DND-41 (cell line): ENCODE measurements at regions not wholly inside any gene's neighbourhood (a gene's known extent, or its start where the extent isn't known, plus 50 kb on each side); places are given as distances from the start of the nearest gene placed in this dataset.

ENCODE experiments used
- EZH2 ChIP-seq: IDR thresholded peaks from 3 replicates; pipeline ENCODE4 v1.6.1; 2012; ENCODE audit warnings: borderline replicate concordance, low read depth, mild to moderate bottlenecking, moderate library complexity, low read length, inconsistent platforms; ENCODE audit not compliant: severe bottlenecking
- TF ChIP-seq, protein P1 (sequence below): IDR thresholded peaks from 2 replicates; pipeline ENCODE4 v1.5.1; 2012; ENCODE audit warnings: borderline replicate concordance, low read length, moderate library complexity, mild to moderate bottlenecking; ENCODE audit not compliant: poor library complexity, severe bottlenecking; ENCODE audit errors: extremely low read depth

DNA sequence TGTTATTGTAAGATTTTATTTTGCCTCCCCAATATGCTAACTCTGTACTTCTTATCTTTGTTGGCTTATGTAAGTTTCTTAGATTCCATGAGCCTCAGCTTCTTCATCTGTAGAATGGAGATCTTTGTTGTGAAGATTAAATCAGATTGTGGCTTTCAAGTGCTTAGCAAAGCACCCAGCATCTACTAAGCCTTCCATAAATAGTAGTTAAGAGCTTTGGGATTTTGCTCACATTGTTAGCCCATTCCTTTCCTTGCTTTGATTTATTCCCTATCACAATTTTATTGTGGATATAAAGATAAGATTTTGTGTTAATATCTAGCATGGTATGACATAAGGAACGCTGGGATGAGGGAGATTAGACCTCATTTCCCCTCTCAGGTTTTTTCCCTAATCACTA lies 501.4 kb downstream of the PYDC2 start:
- TF ChIP-seq, protein P1, sequence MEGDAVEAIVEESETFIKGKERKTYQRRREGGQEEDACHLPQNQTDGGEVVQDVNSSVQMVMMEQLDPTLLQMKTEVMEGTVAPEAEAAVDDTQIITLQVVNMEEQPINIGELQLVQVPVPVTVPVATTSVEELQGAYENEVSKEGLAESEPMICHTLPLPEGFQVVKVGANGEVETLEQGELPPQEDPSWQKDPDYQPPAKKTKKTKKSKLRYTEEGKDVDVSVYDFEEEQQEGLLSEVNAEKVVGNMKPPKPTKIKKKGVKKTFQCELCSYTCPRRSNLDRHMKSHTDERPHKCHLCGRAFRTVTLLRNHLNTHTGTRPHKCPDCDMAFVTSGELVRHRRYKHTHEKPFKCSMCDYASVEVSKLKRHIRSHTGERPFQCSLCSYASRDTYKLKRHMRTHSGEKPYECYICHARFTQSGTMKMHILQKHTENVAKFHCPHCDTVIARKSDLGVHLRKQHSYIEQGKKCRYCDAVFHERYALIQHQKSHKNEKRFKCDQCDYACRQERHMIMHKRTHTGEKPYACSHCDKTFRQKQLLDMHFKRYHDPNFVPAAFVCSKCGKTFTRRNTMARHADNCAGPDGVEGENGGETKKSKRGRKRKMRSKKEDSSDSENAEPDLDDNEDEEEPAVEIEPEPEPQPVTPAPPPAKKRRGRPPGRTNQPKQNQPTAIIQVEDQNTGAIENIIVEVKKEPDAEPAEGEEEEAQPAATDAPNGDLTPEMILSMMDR, result no peak
- no peak for TF ChIP-seq EZH2
